Colon (tissue), 2 donors: ENCODE measurements at regions not wholly inside any gene's neighbourhood (a gene's known extent, or its start where the extent isn't known, plus 50 kb on each side); places are given as distances from the start of the nearest gene placed in this dataset.

Experiments used
- FAIRE-seq: peaks from 2 replicates; lab custom pipeline; 2012; peaks lifted over from hg19 to GRCh38; lab: Jason Lieb, UNC
- donor health status: control.
- donor health status: control.

DNA sequence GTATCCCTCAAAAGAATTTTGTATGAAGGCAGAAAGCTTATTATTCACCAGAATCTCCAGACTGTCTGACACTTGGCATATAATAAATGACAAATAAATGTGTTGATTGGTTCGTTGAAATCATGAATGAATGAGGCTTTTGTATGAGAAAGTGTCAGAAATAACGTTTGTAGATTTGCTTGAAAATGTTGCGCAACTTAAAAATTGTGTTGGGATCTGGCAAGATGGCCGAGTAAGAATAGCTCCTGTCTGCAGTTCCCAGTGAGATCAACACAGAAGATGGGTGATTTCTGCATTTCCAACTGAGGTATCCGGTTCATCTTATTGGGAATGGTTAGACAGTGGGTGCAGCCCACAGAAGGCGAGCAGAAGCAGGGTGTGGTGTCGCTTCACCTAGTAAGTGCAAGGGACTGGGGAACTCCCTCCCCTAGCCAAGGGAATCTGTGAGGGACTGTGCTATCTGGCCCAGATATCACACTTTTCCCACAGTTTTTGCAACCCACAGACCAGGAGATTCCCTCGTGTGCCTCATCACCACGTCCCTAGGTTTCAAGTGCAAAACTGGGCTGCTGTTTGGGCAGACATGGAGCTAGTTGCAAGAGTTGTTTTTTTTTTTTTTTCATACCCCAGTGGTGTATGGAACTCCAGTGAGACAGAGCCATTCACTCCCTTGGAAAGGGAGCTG lies 759.0 kb downstream of the LTN1 start:
- FAIRE-seq = no peak

DNA sequence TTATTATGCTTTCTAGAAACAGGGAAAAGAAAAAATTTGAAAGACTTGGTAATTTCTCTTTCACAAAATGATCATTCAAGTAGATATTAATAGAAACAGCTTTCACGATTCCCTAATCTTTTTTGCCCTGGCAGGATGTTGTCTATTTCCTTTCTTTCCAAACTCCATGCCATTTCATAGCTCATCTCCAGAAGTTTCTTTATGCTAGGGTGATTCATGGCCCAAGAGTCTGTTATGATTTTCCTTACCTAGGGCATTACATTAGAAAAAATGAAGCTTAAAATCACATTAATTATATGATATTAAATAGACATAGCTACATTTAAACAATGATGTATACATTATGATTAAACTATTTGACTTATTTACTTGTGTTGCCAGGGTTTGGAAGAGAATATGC lies 762.1 kb downstream of the LTN1 start:
- FAIRE-seq = no peak

DNA sequence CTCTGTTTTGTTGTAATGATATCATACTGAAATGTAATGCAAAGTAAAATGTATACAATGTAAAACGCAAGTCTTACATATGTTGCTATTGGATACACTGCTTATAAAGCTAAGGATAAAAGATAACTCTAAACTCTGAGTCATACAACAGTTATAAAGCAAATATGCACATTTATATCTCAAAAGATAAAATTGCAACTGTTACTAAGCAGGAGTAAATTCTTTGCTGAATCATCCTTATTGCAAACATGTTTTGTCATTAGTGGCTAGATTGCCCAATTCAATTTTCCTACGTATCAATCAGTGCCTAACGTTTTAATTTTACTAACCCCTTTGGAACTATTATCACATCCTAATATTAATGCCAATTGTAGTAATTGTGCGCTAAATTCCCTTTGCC lies 762.9 kb downstream of the LTN1 start:
- FAIRE-seq = no peak

DNA sequence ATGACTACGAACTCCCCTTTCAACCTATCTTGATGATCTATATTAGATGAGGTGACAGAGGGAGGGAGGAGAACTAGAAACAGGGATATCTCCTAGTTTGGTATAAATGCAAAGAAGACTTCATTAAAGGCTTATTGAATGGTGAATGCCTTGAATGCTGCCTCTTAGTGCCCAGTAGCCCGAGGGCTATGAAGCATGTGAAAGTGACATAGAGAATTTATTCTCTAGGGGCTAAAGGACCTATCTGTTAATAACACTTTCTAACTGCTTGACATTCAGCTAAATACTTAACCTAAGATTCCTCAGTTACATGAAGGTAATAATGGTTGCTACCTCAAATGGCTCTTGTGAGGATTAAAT lies 764.1 kb downstream of the LTN1 start:
- FAIRE-seq = no peak

DNA sequence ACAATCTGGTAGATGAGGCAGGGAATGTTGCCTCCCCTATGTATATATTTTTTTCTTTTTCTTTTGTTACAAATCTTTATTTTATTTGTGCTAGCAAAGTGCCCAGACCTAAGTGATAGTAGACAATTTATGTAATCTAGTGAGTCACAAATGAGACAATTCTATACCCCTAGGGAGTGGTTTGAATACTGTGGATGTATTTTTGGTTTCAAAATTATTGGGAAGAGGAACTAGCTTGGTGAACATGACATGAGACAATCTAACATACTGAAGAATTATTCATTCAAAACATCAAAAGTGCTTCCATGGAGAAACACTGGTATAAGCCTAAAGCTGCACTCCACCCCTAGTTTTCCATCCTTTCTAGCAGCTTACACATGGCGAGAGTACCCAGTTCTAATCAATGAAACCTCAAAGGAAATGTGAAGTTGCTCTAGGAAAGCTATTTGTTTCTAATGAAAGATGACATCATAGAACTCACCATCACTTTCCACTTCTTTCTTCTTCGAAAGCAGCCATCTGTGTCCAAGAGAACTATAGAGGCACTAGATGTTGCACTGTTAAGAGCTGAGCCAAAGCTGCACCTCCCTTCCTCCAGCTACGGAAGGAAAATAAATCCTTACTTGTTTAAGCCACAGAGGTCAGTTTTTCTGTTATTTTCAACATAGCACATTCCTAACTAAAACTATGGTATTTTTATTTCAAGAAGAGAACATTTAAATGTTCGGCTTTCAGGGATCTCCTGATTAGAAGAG lies 764.6 kb downstream of the LTN1 start:
- no peak for FAIRE-seq

DNA sequence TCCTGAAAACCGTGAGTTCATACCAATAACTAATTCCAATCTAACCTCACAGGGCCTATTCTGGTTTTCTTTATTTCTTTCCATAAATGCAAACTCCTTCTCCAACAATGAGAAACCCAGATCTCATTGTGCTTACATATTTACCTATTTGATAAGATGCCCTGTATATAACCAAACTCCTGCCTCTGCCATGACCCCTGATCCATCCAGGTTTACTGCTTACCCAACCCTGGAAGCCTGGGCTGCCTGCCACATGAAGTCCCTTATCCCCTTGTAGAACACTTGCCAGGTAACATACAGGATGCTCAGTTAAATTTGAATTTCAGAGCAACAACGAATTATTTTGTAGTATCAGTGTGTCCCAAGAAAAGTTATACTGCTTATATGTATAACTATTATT lies 766.1 kb downstream of the LTN1 start:
- FAIRE-seq = no peak

DNA sequence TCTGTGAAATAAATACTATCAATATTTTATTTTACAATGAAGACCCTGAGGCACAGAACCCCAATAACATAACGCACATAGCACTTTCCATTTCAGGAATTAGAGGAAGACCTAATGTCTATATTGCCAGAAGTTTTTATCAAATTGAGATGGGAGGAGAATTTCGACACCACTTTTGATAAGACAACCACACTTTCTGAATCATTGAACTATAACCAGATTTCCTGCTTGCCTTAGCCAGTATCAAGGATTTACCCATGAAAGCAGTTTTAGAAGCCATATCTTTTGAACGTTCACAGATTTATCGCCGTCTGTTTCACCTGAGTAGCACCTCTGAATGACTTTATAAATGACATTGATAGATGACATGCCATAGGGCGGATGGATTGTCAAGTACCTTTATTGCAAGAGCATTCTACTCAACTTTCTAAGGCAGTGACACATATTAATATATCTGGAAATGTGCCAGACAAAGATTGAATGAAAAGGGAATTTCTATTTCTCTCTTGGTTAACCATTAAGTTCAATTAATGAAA lies 768.4 kb downstream of the LTN1 start:
- FAIRE-seq = no peak

DNA sequence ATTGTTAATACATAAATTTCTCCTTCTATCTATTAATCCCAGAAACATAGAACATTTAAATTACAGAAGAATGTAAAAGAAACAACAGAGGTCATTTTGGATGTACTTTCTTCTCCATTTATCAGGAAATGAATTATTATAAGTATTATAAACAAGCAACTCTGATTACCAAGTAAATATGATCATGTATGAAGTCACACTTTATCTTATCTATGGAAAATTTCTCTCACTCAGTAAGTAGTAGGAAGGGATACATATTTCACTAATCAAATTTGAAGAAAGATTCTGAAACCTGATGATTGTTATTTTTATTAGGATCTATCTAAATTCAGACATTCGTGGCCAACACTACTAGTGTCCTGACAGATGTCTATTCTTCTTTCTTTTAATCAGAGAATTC lies 770.7 kb downstream of the LTN1 start:
- FAIRE-seq = peak; percentile 28

DNA sequence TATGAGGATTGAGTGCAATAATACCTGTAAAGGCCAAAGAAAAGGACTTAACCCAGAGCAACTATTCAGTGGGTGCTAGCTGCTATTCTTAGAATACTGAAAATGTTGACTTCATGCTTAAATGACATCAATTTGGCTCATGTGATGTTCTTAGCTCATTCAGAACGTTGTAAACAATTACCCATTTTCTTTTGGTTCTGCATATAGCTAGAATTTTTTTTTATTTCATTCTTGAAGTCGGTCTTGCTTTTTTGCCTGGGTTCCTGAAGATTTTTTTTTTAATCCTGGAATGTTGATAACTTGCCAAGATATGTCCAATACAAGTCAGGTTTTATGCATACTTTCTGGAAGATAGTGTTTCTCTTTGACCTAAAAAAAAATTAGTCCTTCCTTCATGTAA lies 772.0 kb downstream of the LTN1 start:
- FAIRE-seq = no peak

DNA sequence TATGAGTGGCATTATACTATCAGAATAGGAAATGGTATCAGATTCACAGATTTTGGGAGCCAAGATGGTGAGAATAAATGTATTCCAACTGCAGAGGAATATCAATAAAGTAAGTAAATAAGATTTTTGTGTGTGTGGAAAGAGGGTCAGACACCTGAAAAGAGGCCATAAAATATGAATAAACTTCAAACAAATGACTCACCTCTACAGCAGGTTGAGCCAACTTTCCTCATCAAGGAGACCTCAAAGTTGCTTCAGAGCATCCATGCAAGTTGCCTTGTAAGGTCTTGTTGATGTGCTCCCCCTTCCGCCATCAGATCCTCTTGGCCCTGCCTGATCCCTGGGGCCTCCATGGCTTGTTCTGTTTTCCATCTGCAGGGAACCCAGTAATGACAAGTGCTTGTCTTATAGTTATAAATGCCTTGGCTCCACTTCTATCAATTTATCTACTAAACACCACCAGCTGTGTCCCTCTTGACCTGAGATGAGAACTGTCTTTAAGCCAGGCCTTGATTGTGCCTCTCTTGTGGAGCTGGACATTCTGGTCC lies 775.6 kb downstream of the LTN1 start:
- FAIRE-seq = no peak

DNA sequence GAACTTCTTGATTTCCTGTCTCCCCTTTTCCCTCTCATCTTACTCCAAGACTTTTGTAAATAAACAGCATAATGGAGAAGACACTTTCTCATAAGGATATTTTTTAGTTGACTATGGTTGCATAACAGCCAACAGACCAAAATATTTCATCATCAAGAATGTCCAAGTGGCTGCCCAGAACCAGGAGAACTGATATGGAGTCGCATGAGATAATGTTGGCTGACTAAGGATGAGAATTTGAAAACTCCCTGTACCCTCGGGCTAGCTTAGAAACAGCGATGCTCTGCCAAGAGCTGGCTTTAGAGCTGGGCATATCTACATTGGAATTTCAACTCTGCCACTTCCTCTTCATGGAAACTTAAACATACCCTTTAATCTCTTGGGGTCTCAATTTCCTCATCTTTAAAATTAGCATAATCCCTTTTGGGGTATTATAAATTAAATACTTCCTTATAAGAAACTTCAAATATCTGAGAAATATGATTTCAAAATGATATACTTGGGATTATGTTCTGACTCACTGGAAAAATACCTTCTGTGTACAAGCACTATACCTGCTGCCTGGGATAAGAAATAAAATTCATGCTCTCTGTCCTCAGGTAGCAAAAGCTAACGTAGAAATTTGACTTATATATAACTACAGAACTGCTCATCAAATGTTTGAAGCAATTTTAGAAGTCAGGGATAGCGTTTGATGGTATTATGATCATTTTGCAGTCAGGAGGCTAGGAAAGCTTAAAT lies 777.3 kb downstream of the LTN1 start:
- FAIRE-seq = no peak

DNA sequence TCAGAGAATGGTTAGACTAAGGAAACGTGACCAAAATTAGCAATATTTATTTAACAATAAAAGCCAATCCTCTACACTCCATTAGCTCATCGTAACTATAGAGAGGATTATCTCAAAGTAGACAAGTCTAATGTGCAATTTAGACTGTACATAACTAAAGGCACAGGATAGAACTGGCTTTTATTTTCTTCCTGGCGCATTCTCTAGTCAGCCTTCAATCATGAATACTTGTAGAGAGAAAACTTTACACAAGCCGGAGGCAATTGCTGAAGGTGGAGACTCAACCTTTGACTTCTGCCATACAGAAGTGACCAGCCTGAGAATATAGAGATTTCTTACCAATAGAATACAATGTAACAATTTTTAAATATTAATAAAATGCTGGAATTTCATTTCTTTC lies 777.9 kb downstream of the LTN1 start:
- FAIRE-seq = no peak

DNA sequence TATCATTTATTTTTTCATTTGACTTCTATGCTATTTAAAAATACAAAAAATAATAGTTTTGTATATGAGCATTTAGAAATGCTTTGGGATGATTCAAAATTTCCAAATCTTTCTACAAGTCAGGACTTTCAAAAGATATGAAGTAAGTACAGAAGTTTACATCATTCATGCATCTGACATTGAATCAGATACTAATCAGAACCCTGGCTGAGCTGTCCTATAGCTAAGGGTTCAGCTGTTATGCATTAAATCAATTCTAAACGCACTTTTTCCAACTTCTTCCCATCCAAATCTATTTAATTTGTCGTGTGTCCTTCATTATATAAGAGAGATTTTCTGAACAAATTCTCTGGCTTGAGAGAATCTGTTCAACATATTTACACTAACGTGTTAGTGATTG lies 779.4 kb downstream of the LTN1 start:
- FAIRE-seq = no peak

DNA sequence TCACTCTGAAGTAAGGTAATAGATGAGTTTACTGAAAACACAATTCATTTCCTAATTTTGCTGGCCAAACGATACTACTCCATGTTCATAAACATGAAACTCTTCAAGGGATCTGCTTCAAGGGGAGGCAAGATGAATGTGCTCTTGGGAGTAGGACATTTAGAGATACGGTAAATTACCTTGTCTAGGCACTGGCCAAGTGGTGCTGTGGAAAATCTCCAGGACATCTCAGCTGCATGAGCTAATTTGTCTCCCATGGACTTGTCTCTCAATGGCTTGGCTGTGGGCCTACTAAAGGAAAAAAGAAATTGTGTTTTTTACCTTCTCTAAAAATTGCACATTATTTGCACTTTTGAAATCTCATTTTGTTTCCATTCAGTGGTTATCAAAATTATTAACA lies 780.6 kb downstream of the LTN1 start:
- FAIRE-seq = no peak

DNA sequence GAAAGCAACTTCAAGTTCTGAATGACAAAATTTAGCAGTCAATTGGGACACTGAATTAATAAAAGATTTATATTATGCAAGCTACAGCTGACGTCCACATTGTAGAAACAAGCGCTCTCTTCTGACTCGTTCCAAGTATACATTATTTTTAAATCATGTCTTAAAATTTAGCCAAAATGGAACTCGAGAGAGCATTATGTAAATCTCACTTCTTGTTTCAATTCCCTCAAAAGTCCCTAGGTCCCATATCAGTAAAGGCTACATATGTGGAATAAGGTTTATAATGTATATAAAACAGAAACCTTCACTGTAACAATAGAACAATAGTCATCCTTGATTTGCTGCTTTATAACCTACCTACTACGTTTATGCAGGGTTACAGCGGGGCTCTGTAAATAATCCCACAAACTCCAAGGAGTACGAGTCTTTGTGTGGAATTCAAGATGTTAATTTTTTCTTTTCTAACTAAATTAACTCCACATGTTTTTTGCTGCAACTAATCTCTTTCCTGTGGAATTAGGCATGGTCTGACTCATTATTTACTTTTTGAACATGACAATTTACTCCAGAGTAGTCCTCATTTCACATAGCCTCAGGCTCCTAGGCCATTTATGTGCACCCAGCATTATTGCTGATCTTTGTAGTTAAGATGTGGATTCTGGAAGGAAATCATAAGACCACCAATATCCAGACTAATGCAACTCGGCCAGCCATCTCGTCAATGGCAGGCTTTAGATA lies 785.1 kb downstream of the LTN1 start:
- no peak for FAIRE-seq

DNA sequence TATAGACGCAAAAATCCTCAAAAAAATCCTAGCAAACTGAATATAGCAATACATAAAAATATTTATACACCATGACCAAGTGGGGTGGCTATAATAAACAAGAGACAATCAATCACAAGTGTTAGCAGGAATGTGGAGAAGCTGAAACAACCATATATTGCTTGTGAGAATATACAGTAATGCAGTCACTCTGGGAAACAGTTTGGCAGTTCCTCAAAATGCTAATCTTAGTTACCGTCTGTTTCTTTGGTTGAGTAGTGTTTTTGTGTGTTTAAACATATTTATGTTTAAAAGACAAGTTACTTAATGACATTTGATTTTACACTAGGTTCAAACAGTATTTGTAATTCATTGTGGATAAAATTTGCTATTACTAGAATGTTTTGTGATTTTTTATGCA lies 792.0 kb downstream of the LTN1 start:
- FAIRE-seq = no peak

DNA sequence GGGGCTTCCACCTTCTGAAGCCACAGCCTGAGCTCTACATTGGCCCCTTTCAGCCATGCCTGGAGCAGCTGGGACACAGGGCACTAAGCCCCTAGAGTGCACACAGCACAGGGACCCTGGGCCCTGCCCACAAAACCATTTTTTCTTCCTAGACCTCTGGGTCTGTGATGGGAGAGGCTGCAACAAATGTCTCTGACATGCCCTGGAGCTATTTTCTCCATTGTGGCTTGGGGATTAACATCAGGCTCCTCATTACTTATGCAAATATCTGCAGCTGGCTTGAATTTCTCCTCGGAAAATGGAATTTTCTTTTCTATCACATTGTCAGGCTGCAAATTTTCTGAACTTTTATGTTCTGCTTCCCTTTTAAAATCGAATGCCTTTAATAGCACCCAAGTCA lies 795.7 kb downstream of the LTN1 start:
- FAIRE-seq = no peak

DNA sequence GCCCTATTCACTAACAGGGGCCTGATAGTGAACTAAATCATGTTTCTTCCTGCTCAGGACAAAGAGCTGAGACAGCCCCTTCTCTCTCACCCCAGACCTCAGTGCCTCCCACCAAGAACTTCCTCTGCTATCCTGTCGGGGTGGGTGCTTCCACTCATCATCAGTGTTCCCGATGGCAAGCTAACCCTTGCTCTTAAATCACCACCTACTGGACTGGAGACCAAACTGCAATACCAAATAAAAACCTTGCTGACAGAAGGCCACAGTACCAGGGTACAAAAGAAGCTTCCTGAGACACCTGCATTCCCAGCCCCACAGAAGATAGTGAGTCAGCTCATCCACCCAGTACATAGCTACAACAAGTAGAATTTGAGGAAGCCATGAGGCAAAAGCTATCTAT lies 799.5 kb downstream of the LTN1 start:
- FAIRE-seq = no peak

DNA sequence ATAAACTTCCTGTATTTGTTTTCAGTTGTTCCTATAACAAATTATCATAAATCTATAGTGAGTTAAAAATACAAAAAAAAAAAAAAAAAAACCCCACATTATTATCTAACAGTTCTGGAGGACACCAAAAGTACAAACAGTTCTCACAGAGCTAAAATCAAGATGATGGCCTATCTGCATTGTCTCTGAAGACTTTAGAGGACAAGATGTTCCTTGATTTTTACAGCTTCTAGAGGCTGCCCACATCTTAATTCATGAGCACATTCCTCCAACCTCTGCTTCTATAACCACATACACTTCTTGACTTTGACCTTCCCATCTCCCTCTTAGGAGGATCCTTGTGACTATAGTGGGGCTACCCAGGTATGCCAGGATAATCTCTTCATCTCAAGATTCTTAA lies 806.1 kb downstream of the LTN1 start:
- FAIRE-seq = no peak

DNA sequence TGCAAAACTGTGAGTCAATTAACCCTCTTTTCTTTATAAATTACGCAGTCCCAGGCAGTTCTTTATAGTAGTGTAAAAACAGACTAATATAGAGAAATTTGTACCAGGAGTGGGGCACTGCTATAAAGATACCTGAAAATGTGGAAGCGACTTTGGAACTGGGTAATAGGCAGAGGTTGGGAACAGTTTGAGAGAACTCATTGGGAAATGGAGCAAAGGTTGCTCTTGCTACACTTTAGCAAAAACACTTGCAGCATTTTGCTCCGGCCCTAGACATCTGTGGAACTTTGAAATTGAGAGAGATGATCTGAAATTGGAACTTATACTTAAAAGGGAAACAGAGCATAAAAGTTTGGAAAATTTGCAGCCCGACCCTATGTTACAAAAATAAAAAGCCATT lies 810.9 kb downstream of the LTN1 start:
- FAIRE-seq = no peak

DNA sequence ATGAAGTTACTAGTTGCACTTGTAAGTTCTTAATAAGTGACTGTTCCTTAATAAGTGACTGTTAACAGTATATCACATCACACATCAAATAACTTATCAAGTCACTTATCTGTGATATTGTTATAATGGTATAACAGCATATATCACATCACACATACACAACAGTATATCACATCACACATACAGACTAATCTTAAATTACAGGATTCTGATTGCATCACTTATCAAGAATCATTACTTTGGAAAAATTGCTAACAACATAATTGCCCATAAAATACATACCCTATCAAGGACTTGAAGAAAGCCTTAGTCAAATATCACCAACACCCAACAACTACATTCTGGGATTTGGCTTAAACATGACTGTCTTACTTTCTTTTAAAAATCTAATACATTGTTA lies 813.5 kb downstream of the LTN1 start:
- FAIRE-seq = no peak

DNA sequence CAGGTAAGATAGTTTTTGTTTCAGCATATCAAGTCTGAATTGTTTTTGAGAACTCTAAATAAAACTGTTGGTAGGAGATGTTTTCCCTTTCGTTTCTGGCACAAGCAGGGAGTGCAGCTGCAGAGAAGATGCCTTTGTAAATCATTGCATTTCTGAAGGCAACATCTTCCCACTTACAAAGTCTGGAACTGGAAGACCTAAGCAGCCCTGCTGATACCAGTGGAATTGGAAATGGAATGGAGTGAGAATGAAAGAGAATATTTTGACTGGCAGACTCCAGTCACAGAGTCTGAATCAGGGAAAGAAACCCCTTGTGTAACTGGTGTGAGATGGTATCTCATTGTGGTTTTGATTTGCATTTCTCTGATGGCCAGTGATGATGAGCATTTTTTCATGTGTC lies 815.6 kb downstream of the LTN1 start:
- FAIRE-seq = no peak
